GM23248 (cell line): ENCODE measurements at regions not wholly inside any gene's neighbourhood (a gene's known extent, or its start where the extent isn't known, plus 50 kb on each side); places are given as distances from the start of the nearest gene placed in this dataset.

Source experiments
- DNase-seq: peaks from one replicate; pipeline ENCODE4 v3.0.0-alpha.2; 2015
- H2AFZ ChIP-seq: fragments of 200-600 bp; sonication (generic); 2 replicates; pipeline ENCODE4 v1.6.1; 2016; ENCODE audit warnings: antibody characterized with exemption
- H3F3A ChIP-seq: fragments of 200-600 bp; sonication (generic); 2 replicates; pipeline ENCODE4 v1.6.1; 2016; ENCODE audit warnings: mild to moderate bottlenecking, antibody characterized with exemption, mixed run types; ENCODE audit not compliant: insufficient read depth
- H3K27ac ChIP-seq: fragments of 200-600 bp; sonication (generic); 2 replicates; pipeline ENCODE4 v1.5.1; 2016; ENCODE audit warnings: mild to moderate bottlenecking
- H3K27me3 ChIP-seq: fragments of 200-600 bp; sonication (generic); replicated peaks from 2 replicates; pipeline ENCODE4 v1.6.1; 2016; ENCODE audit warnings: mild to moderate bottlenecking; ENCODE audit not compliant: insufficient read depth
- H3K36me3 ChIP-seq: fragments of 200-600 bp; sonication (generic); 2 replicates; pipeline ENCODE4 v1.6.1; 2016; ENCODE audit warnings: low read depth, mild to moderate bottlenecking
- H3K4me1 ChIP-seq: fragments of 200-600 bp; sonication (generic); 2 replicates; pipeline ENCODE4 v1.6.1; 2016; ENCODE audit warnings: mild to moderate bottlenecking; ENCODE audit not compliant: insufficient read depth
- H3K4me2 ChIP-seq: fragments of 200-600 bp; sonication (generic); one replicate; pipeline ENCODE4 v1.6.1; 2016; ENCODE audit warnings: mild to moderate bottlenecking; ENCODE audit not compliant: unreplicated experiment
- H3K4me3 ChIP-seq: fragments of 200-600 bp; sonication (generic); 2 replicates; pipeline ENCODE4 v1.5.1; 2016; ENCODE audit warnings: mild to moderate bottlenecking
- H3K79me2 ChIP-seq: fragments of 200-600 bp; sonication (generic); 2 replicates; pipeline ENCODE4 v1.6.1; 2016; ENCODE audit warnings: mild to moderate bottlenecking; ENCODE audit not compliant: insufficient read depth
- H3K9ac ChIP-seq: fragments of 200-600 bp; sonication (generic); 2 replicates; pipeline ENCODE4 v1.6.1; 2016; ENCODE audit warnings: mild to moderate bottlenecking
- H3K9me2 ChIP-seq: fragments of 200-600 bp; sonication (generic); 2 replicates; pipeline ENCODE4 v1.6.1; 2016; ENCODE audit warnings: mixed run types, mild to moderate bottlenecking, moderate library complexity; ENCODE audit not compliant: insufficient read depth
- H3K9me3 ChIP-seq: fragments of 200-600 bp; sonication (generic); one replicate; pipeline ENCODE4 v1.6.1; 2017; ENCODE audit warnings: low read depth
- H4K20me1 ChIP-seq: fragments of 200-600 bp; sonication (generic); 2 replicates; pipeline ENCODE4 v1.6.0; 2016; ENCODE audit not compliant: insufficient read depth
- EZH2 ChIP-seq: fragments of 200-600 bp; sonication (generic); IDR thresholded peaks from 2 replicates; pipeline ENCODE4 v1.6.1; 2018; ENCODE audit warnings: antibody characterized with exemption, mild to moderate bottlenecking; ENCODE audit not compliant: insufficient read depth, poor library complexity, severe bottlenecking
- EZH2phosphoT487 ChIP-seq: fragments of 200-600 bp; sonication (generic); IDR thresholded peaks from 2 replicates; pipeline ENCODE4 v1.6.1; 2018; ENCODE audit warnings: antibody characterized with exemption, moderate library complexity, mild to moderate bottlenecking, low read depth; ENCODE audit not compliant: insufficient read depth
- WGBS, 2 experiments: methylation state at CpG; one replicate each; pipeline ENCODE4 v1.1.6; 2015 to 2017; ENCODE audit warnings: low lambda C conversion rate in 2 of 2, low coverage in 1 of 2; ENCODE audit errors: missing lambda C conversion rate in 2 of 2; 5-methylcytosine and 5-hydroxymethylcytosine counted together
- in situ Hi-C: fragments of 300-500 bp; cut with MboI; formaldehyde crosslinking; loops from 2 replicates; pipeline ENCODE4 v1.15.0; 2020

GRCh38 chr9:111731928-111732327 lies 62.8 kb downstream of the SHOC1 start:
- no peak for TF ChIP-seq EZH2phosphoT487
- Histone ChIP-seq H3K27ac (no peak overlapping the region), H3F3A (peaks cover 28% of the 10 kb centered on the region), H3K27me3 (no peaks in the 10 kb centered on the region), H2AFZ (no peak overlapping the region), H3K4me3 (no peak overlapping the region), H3K9ac (no peak overlapping the region), H4K20me1 (no peaks in the 10 kb centered on the region), H3K4me2 (no peak overlapping the region), H3K9me2 (no peaks in the 10 kb centered on the region), H3K9me3 (no peaks in the 10 kb centered on the region), H3K36me3 (peaks cover 10% of the 10 kb centered on the region; the same call in 1 of the 2 replicates), H3K4me1 (peaks cover 20% of the 10 kb centered on the region), H3K79me2 (no peaks in the 10 kb centered on the region)
- DNase-seq: peak; percentile 47
- in situ Hi-C loops: no loop called here

GRCh38 chr9:111730937-111731567 lies 63.7 kb downstream of the SHOC1 start:
- Histone ChIP-seq H3F3A (peaks cover 28% of the 10 kb centered on the region), H3K9me2 (no peaks in the 10 kb centered on the region), H3K9me3 (no peaks in the 10 kb centered on the region), H3K4me1 (peaks cover 20% of the 10 kb centered on the region), H4K20me1 (no peaks in the 10 kb centered on the region), H3K27me3 (no peaks in the 10 kb centered on the region), H3K27ac (no peak overlapping the region), H3K9ac (no peak overlapping the region), H3K4me2 (no peak overlapping the region), H3K4me3 (no peak overlapping the region), H2AFZ (no peak overlapping the region), H3K79me2 (no peaks in the 10 kb centered on the region), H3K36me3 (peaks cover 10% of the 10 kb centered on the region; the same call in 1 of the 2 replicates)
- 76 to 80% methylated on average over 3 of the region's 3 CpGs for WGBS, 2 experiments
- in situ Hi-C loops: no loop called here
- DNase-seq: no peak
- no peak for TF ChIP-seq EZH2
- no peak for TF ChIP-seq EZH2phosphoT487

DNA sequence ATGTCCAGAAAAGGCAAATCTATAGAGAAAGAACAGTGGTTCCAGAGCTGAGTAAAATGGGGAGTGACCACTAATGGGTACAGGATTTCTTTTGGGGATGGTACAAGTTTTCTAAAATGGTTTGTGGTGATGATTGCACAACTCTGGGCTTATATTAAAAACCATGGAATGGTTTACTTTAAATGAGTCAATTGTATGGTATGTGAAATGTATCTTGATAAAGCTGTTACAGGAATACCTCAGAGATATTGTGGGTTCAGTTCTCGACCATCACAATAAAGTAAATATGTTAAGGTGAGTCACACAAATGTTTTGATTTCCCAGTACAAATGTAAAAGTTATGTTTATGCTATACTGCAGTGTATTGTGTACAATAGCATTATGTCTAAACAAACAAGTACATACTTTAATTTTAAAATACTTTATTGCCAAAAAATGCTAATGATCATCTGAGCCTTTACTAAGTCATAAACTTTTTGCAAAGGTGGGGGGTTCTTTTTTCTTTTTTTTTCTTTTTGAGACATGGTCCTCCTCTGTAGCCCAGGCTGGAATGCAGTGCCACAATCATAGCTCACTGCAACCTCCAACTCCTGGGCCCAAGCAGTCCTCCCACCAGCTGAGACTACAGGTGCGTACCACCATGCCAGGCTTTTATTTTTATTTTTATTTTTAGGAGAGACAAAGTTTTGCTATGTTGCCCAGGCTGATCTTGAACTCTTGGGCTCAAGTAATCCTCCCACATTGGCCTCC lies 65.9 kb downstream of the SHOC1 start:
- Histone ChIP-seq H3K79me2 (no peaks in the 10 kb centered on the region), H3F3A (peaks cover 28% of the 10 kb centered on the region), H4K20me1 (no peaks in the 10 kb centered on the region), H3K4me3 (no peak overlapping the region), H3K9me2 (no peaks in the 10 kb centered on the region), H3K9me3 (no peaks in the 10 kb centered on the region), H3K27ac (peak overlapping the region; percentile 22; the same call in 1 of the 2 replicates), H3K4me1 (peaks cover 20% of the 10 kb centered on the region), H2AFZ (no peak overlapping the region), H3K9ac (no peak overlapping the region), H3K4me2 (peak overlapping the region; percentile 67), H3K27me3 (no peaks in the 10 kb centered on the region), H3K36me3 (0 out of 2 replicates have a peak, but pooled peaks cover 10% of the 10 kb centered on the region)
- WGBS, 2 experiments: 47 to 52% methylated on average over 2 of the region's 2 CpGs
- no peak for TF ChIP-seq EZH2phosphoT487
- no peak for TF ChIP-seq EZH2
- in situ Hi-C loops: no loop called here
- DNase-seq: peak; percentile 75

DNA sequence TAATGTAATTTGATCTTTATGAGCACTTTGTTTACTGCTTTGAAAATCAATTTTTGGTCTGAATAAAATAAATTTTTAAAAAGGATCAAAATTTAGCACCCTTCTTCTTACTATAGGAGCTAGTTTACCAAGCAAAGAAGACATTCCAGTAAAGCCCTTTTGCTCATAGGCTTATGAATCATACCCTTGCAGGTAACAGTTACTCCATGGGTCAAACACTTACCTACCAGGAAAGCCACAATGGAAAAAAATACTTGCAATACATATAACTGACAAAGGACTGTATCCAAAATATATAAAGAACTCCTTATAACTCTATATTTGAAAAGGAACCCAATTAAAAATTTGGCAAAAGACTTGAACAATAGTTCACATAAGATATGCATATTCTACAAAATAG lies 66.6 kb downstream of the SHOC1 start:
- H3K9ac ChIP-seq: no peak overlapping the region
- no peak for TF ChIP-seq EZH2
- no peak for TF ChIP-seq EZH2phosphoT487
- H3F3A ChIP-seq: peaks cover 28% of the 10 kb centered on the region
- 0 out of 2 replicates have a peak, but pooled peaks cover 10% of the 10 kb centered on the region for H3K36me3 ChIP-seq
- no peak overlapping the region for H3K4me3 ChIP-seq
- H3K4me1 ChIP-seq: peaks cover 20% of the 10 kb centered on the region
- H3K9me2 ChIP-seq: no peaks in the 10 kb centered on the region
- H2AFZ ChIP-seq: no peak overlapping the region
- H4K20me1 ChIP-seq: no peaks in the 10 kb centered on the region
- peak overlapping the region; percentile 22; the same call in 1 of the 2 replicates for H3K27ac ChIP-seq
- H3K79me2 ChIP-seq: no peaks in the 10 kb centered on the region
- peak overlapping the region; percentile 67 for H3K4me2 ChIP-seq
- in situ Hi-C loops: no loop called here
- no peaks in the 10 kb centered on the region for H3K9me3 ChIP-seq
- no peak for DNase-seq
- no peaks in the 10 kb centered on the region for H3K27me3 ChIP-seq
